ENCODE measurements at regions not wholly inside any gene's neighbourhood (a gene's known extent, or its start where the extent isn't known, plus 50 kb on each side); places are given as distances from the start of the nearest gene placed in this dataset.
A peak's percentile ranks its signal among the peaks of the same experiment; 100 is the strongest.

- no peak for TF ChIP-seq CTCF (conservative IDR thresholded peaks at IDR 0.05; ENCODE audit: low read depth, low read length)
- no peak for DNase-seq (ENCODE audit: low read depth)
- H3K4me3 ChIP-seq (ENCODE audit: low read depth, low read length) = no peak overlapping the region
These were observed 1009.8 kb upstream of the SLIT2 start for GRCh38 chr4:19241895-19242294.

- TF ChIP-seq CTCF (conservative IDR thresholded peaks at IDR 0.05; ENCODE audit: low read depth, low read length) = no peak
- no peak for DNase-seq (ENCODE audit: low read depth)
These were observed 1012.1 kb upstream of the SLIT2 start for GRCh38 chr4:19239565-19239964.

GRCh38 chr4:19236473-19236872, 1015.2 kb upstream of the SLIT2 start:
- H3K4me3 ChIP-seq (ENCODE audit: low read depth, low read length) = no peak overlapping the region
- no peak for TF ChIP-seq CTCF (conservative IDR thresholded peaks at IDR 0.05; ENCODE audit: low read depth, low read length)
- no peak for DNase-seq (ENCODE audit: low read depth)

More at GRCh38 chr4:19239565-19239964, 1012.1 kb upstream of the SLIT2 start:
- no peak overlapping the region for H3K4me3 ChIP-seq (ENCODE audit: low read depth, low read length)

- DNase-seq (ENCODE audit: low read depth) = no peak
- no peak for TF ChIP-seq CTCF (conservative IDR thresholded peaks at IDR 0.05; ENCODE audit: low read depth, low read length)
- H3K4me3 ChIP-seq (ENCODE audit: low read depth, low read length) = no peak overlapping the region
These were observed 1020.7 kb upstream of the SLIT2 start for GRCh38 chr4:19230906-19231545.

- H3K4me3 ChIP-seq (ENCODE audit: low read depth, low read length) = no peak overlapping the region
- TF ChIP-seq CTCF (conservative IDR thresholded peaks at IDR 0.05; ENCODE audit: low read depth, low read length) = no peak
- DNase-seq (ENCODE audit: low read depth) = no peak
These were observed 1024.0 kb upstream of the SLIT2 start for GRCh38 chr4:19227701-19228100.

GRCh38 chr4:19224820-19225219, 1026.9 kb upstream of the SLIT2 start:
- TF ChIP-seq CTCF (conservative IDR thresholded peaks at IDR 0.05; ENCODE audit: low read depth, low read length) = peak; percentile 41
- no peak for DNase-seq (ENCODE audit: low read depth)
- no peak overlapping the region for H3K4me3 ChIP-seq (ENCODE audit: low read depth, low read length)

- no peak for DNase-seq (ENCODE audit: low read depth)
- TF ChIP-seq CTCF (conservative IDR thresholded peaks at IDR 0.05; ENCODE audit: low read depth, low read length) = no peak
- no peak overlapping the region for H3K4me3 ChIP-seq (ENCODE audit: low read depth, low read length)
These were observed 1035.2 kb upstream of the SLIT2 start for GRCh38 chr4:19216476-19216875.
